ENCODE measurements at regions not wholly inside any gene's neighbourhood (a gene's known extent, or its start where the extent isn't known, plus 50 kb on each side); places are given as distances from the start of the nearest gene placed in this dataset.

GRCh38 chr20:57884956-57885355 is 175.1 kb upstream of the PMEPA1 start:
- TF ChIP-seq, protein P1, sequence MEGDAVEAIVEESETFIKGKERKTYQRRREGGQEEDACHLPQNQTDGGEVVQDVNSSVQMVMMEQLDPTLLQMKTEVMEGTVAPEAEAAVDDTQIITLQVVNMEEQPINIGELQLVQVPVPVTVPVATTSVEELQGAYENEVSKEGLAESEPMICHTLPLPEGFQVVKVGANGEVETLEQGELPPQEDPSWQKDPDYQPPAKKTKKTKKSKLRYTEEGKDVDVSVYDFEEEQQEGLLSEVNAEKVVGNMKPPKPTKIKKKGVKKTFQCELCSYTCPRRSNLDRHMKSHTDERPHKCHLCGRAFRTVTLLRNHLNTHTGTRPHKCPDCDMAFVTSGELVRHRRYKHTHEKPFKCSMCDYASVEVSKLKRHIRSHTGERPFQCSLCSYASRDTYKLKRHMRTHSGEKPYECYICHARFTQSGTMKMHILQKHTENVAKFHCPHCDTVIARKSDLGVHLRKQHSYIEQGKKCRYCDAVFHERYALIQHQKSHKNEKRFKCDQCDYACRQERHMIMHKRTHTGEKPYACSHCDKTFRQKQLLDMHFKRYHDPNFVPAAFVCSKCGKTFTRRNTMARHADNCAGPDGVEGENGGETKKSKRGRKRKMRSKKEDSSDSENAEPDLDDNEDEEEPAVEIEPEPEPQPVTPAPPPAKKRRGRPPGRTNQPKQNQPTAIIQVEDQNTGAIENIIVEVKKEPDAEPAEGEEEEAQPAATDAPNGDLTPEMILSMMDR (conservative IDR thresholded peaks at IDR 0.05; ENCODE audit: low read length) = no peak
- TF ChIP-seq EZH2phosphoT487 (IDR thresholded peaks at IDR 0.05; ENCODE audit: borderline replicate concordance, low read depth, low read length) = no peak

Data from OCI-LY7 (cell line).